Smooth muscle cell (in vitro differentiated cells): ENCODE measurements at regions not wholly inside any gene's neighbourhood (a gene's known extent, or its start where the extent isn't known, plus 50 kb on each side); places are given as distances from the start of the nearest gene placed in this dataset.

Source experiments
- DNase-seq: peaks from one replicate; lab custom pipeline; 2025; ENCODE audit not compliant: unreplicated experiment; lab: John Stamatoyannopoulos, UW
- H2AFZ ChIP-seq: fragments of 200-600 bp; sonication (generic); 2 replicates; pipeline ENCODE4 v1.6.0; 2016; ENCODE audit warnings: antibody characterized with exemption, low read depth, mild to moderate bottlenecking
- H3F3A ChIP-seq: fragments of 200-600 bp; sonication (generic); 2 replicates; pipeline ENCODE4 v1.6.0; 2017; ENCODE audit warnings: antibody characterized with exemption, low read depth
- H3K27ac ChIP-seq: fragments of 200-600 bp; sonication (generic); 2 replicates; pipeline ENCODE4 v1.5.1; 2016; ENCODE audit warnings: low read depth, mild to moderate bottlenecking
- H3K27me3 ChIP-seq: fragments of 200-600 bp; sonication (generic); 2 replicates; pipeline ENCODE4 v1.6.1; 2016; ENCODE audit warnings: low read depth, mild to moderate bottlenecking
- H3K36me3 ChIP-seq: fragments of 200-600 bp; sonication (generic); 2 replicates; pipeline ENCODE4 v1.5.1; 2016; ENCODE audit warnings: low read depth
- H3K4me1 ChIP-seq: fragments of 200-600 bp; sonication (generic); 2 replicates; pipeline ENCODE4 v1.5.1; 2016; ENCODE audit warnings: low read depth
- H3K4me2 ChIP-seq: fragments of 200-600 bp; sonication (generic); 2 replicates; pipeline ENCODE4 v1.6.0; 2016; ENCODE audit warnings: mild to moderate bottlenecking
- H3K4me3 ChIP-seq: fragments of 200-600 bp; sonication (generic); 2 replicates; pipeline ENCODE4 v1.5.1; 2016; ENCODE audit warnings: mild to moderate bottlenecking
- H3K79me2 ChIP-seq: fragments of 200-600 bp; sonication (generic); 2 replicates; pipeline ENCODE4 v1.6.0; 2016; ENCODE audit warnings: low read depth, mild to moderate bottlenecking
- H3K9ac ChIP-seq: fragments of 200-600 bp; sonication (generic); 2 replicates; pipeline ENCODE4 v1.6.0; 2016; ENCODE audit warnings: low read depth
- H3K9me3 ChIP-seq: fragments of 200-600 bp; sonication (generic); replicated peaks from 2 replicates; pipeline ENCODE4 v1.5.1; 2016; ENCODE audit warnings: low read depth
- H4K20me1 ChIP-seq: fragments of 200-600 bp; sonication (generic); 2 replicates; pipeline ENCODE4 v1.6.0; 2016; ENCODE audit warnings: low read depth
- WGBS: methylation state at CpG from one replicate; pipeline ENCODE4 v1.1.7; 2016; ENCODE audit warnings: low lambda C conversion rate; 5-methylcytosine and 5-hydroxymethylcytosine counted together
- TF ChIP-seq, protein P1 (sequence below): fragments of 200-600 bp; sonication (generic); IDR thresholded peaks from 2 replicates; pipeline ENCODE4 v1.5.1; 2017; ENCODE audit warnings: borderline replicate concordance, mild to moderate bottlenecking, antibody characterized with exemption; ENCODE audit not compliant: insufficient read depth, poor library complexity, severe bottlenecking

GRCh38 chr11:116179401-116179800 is 593.4 kb downstream of the BUD13 start:
- H3K79me2 ChIP-seq, result no peaks in the 10 kb centered on the region
- DNase-seq, result no peak
- no peak overlapping the region for H3K4me3 ChIP-seq
- 62% methylated on average over 3 of the region's 3 CpGs for WGBS
- H3K4me2 ChIP-seq, result no peak overlapping the region
- H3K4me1 ChIP-seq, result peaks cover 18% of the 10 kb centered on the region
- H3K27ac ChIP-seq, result no peak overlapping the region
- H3K27me3 ChIP-seq, result no peaks in the 10 kb centered on the region
- no peak overlapping the region for H2AFZ ChIP-seq
- TF ChIP-seq, protein P1, sequence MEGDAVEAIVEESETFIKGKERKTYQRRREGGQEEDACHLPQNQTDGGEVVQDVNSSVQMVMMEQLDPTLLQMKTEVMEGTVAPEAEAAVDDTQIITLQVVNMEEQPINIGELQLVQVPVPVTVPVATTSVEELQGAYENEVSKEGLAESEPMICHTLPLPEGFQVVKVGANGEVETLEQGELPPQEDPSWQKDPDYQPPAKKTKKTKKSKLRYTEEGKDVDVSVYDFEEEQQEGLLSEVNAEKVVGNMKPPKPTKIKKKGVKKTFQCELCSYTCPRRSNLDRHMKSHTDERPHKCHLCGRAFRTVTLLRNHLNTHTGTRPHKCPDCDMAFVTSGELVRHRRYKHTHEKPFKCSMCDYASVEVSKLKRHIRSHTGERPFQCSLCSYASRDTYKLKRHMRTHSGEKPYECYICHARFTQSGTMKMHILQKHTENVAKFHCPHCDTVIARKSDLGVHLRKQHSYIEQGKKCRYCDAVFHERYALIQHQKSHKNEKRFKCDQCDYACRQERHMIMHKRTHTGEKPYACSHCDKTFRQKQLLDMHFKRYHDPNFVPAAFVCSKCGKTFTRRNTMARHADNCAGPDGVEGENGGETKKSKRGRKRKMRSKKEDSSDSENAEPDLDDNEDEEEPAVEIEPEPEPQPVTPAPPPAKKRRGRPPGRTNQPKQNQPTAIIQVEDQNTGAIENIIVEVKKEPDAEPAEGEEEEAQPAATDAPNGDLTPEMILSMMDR, result no peak
- H4K20me1 ChIP-seq, result no peaks in the 10 kb centered on the region
- no peaks in the 10 kb centered on the region for H3F3A ChIP-seq
- H3K9ac ChIP-seq, result no peak overlapping the region
- no peaks in the 10 kb centered on the region for H3K36me3 ChIP-seq
- no peaks in the 10 kb centered on the region for H3K9me3 ChIP-seq

GRCh38 chr11:116177521-116178210 is 595.1 kb downstream of the BUD13 start:
- no peaks in the 10 kb centered on the region for H3K36me3 ChIP-seq
- WGBS, result 74% methylated on average over 4 of the region's 4 CpGs
- no peak for DNase-seq
- H2AFZ ChIP-seq, result no peak overlapping the region
- H3K27ac ChIP-seq, result no peak overlapping the region
- no peak overlapping the region for H3K4me3 ChIP-seq
- no peaks in the 10 kb centered on the region for H3K79me2 ChIP-seq
- TF ChIP-seq, protein P1, result no peak
- H3K27me3 ChIP-seq, result no peaks in the 10 kb centered on the region
- no peak overlapping the region for H3K4me2 ChIP-seq
- H3K4me1 ChIP-seq, result peaks cover 24% of the 10 kb centered on the region
- H3K9ac ChIP-seq, result no peak overlapping the region
- no peaks in the 10 kb centered on the region for H3F3A ChIP-seq
- no peaks in the 10 kb centered on the region for H4K20me1 ChIP-seq
- no peaks in the 10 kb centered on the region for H3K9me3 ChIP-seq

DNA sequence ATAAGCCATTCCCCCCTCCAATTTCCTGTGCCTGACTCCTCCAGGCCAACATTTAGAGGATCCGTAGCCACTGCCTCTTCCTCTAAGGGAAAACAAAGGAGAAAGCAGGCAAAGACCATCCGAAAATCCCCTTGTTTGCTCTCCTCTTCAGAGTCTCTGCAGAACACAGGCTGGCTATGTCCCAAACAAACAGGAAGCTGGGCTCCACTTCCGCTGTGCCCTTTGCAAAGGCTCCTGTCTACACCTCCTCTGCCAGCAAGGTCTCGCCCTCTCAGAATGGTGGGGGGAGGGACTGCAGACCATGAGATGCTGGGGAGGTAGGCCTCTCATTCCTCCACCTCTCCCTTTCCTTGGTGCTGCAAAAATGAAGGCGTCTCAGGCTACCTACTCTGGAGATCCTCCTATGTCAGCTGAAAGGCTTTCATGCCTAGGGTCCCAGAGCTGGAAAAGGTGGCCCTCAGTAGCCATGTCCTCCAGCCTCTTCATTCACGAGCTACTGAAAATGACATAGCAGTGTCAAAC is 596.2 kb downstream of the BUD13 start:
- no peak for DNase-seq
- Histone ChIP-seq H3K9me3 (no peaks in the 10 kb centered on the region), H3K4me1 (peaks cover 24% of the 10 kb centered on the region), H3F3A (no peaks in the 10 kb centered on the region), H3K36me3 (no peaks in the 10 kb centered on the region), H3K9ac (no peak overlapping the region), H4K20me1 (no peaks in the 10 kb centered on the region), H3K27ac (no peak overlapping the region), H3K4me2 (no peak overlapping the region), H3K79me2 (no peaks in the 10 kb centered on the region), H3K4me3 (no peak overlapping the region), H2AFZ (no peak overlapping the region), H3K27me3 (no peaks in the 10 kb centered on the region)
- 83% methylated on average over 6 of the region's 6 CpGs for WGBS
- TF ChIP-seq, protein P1, result no peak

- no peaks in the 10 kb centered on the region for H3K79me2 ChIP-seq
- no peak overlapping the region for H3K4me3 ChIP-seq
- H3K27ac ChIP-seq, result no peak overlapping the region
- TF ChIP-seq, protein P1, result no peak
- H3F3A ChIP-seq, result no peaks in the 10 kb centered on the region
- DNase-seq, result no peak
- no peaks in the 10 kb centered on the region for H4K20me1 ChIP-seq
- no peak overlapping the region for H3K4me2 ChIP-seq
- no peaks in the 10 kb centered on the region for H3K27me3 ChIP-seq
- 72% methylated on average over 7 of the region's 7 CpGs for WGBS
- H3K9ac ChIP-seq, result no peak overlapping the region
- H3K36me3 ChIP-seq, result no peaks in the 10 kb centered on the region
- H3K9me3 ChIP-seq, result no peaks in the 10 kb centered on the region
- H3K4me1 ChIP-seq, result peaks cover 24% of the 10 kb centered on the region
- H2AFZ ChIP-seq, result no peak overlapping the region
Measured at GRCh38 chr11:116175707-116176106, 597.1 kb downstream of the BUD13 start.
